ENCODE measurements at regions not wholly inside any gene's neighbourhood (a gene's known extent, or its start where the extent isn't known, plus 50 kb on each side); places are given as distances from the start of the nearest gene placed in this dataset.

DNA sequence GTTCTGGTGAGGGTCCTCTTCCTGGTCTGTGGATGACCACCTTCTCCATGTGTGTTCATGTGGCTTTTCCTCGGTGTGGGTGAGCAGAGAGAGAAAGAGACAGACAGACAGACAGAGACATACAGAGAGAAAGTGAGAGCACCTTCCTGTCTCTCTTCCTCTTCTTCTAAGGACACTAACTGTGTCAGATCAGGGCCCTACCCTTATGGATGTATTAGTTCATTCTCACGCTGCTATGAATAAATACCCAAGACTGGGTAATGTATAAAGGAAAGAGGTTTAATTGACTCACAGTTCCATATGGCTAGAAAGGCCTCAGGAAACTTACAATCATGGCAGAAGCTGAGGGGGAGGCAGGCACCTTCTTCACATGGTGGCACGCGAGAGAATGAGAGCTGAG is 131.5 kb upstream of the ZNF648 start:
- Mint-ChIP-seq H3K9me3 (peaks cover 0 to 8% (median 0%) of the 10 kb centered on the region in 11 donors), H3K4me1 (peaks cover 0 to 6% (median 0%) of the 10 kb centered on the region in 7 donors), H3K27me3 (peaks cover 0 to 16% (median 8%) of the 10 kb centered on the region in 5 donors), H3K4me3 (no peak overlapping the region), H3K27ac (peak overlapping the region in 1 of 9 donors; percentile 23), H3K36me3 (no peaks in the 10 kb centered on the region)
- Histone ChIP-seq H3K27me3 (ENCODE audit: control insufficient read depth in 2 of 2, insufficient read depth in 2 of 2, low read length in 2 of 2) (no peaks in the 10 kb centered on the region), H3K27ac (ENCODE audit: low read depth, low read length) (no peak overlapping the region), H3K36me3 (ENCODE audit: control insufficient read depth in 2 of 3, insufficient read depth in 3 of 3, low read length in 3 of 3) (no peaks in the 10 kb centered on the region), H3K4me1 (ENCODE audit: control insufficient read depth in 2 of 2, insufficient read depth in 2 of 2, low read length in 2 of 2) (no peaks in the 10 kb centered on the region), H3K4me3 (ENCODE audit: low read length) (no peak overlapping the region), H3K9me3 (ENCODE audit: control insufficient read depth in 2 of 3, low read length in 3 of 3) (no peaks in the 10 kb centered on the region)
- CTCF ChIA-PET = no interaction called here
- ATAC-seq = no peak
- no peak for DNase-seq
- POLR2A ChIA-PET = no interaction called here
- intact Hi-C loops (cut with micrococcal nuclease) = no loop called here

- peaks cover 0 to 8% (median 0%) of the 10 kb centered on the region in 11 donors for H3K9me3 Mint-ChIP-seq
- H3K4me1 Mint-ChIP-seq = peaks cover 0 to 6% (median 0%) of the 10 kb centered on the region in 7 donors
- DNase-seq (no peak), ATAC-seq (no peak)
- no peaks in the 10 kb centered on the region for H3K36me3 Mint-ChIP-seq
- H3K4me1 ChIP-seq (ENCODE audit: control insufficient read depth in 2 of 2, insufficient read depth in 2 of 2, low read length in 2 of 2) = no peaks in the 10 kb centered on the region
- peaks cover 0 to 16% (median under 1%) of the 10 kb centered on the region in 5 donors for H3K27me3 Mint-ChIP-seq
- POLR2A ChIA-PET = no interaction called here
- H3K4me3 Mint-ChIP-seq = no peak overlapping the region
- H3K27ac ChIP-seq (ENCODE audit: low read depth, low read length) = no peak overlapping the region
- H3K27me3 ChIP-seq (ENCODE audit: control insufficient read depth in 2 of 2, insufficient read depth in 2 of 2, low read length in 2 of 2) = no peaks in the 10 kb centered on the region
- CTCF ChIA-PET = no interaction called here
- no peak overlapping the region for H3K27ac Mint-ChIP-seq
- no peaks in the 10 kb centered on the region for H3K36me3 ChIP-seq (ENCODE audit: control insufficient read depth in 2 of 3, insufficient read depth in 3 of 3, low read length in 3 of 3)
- no peaks in the 10 kb centered on the region for H3K9me3 ChIP-seq (ENCODE audit: control insufficient read depth in 2 of 3, low read length in 3 of 3)
- intact Hi-C loops (cut with micrococcal nuclease) = no loop called here
- no peak overlapping the region for H3K4me3 ChIP-seq (ENCODE audit: low read length)
Measured at GRCh38 chr1:182192215-182192614, 130.7 kb upstream of the ZNF648 start.

DNA sequence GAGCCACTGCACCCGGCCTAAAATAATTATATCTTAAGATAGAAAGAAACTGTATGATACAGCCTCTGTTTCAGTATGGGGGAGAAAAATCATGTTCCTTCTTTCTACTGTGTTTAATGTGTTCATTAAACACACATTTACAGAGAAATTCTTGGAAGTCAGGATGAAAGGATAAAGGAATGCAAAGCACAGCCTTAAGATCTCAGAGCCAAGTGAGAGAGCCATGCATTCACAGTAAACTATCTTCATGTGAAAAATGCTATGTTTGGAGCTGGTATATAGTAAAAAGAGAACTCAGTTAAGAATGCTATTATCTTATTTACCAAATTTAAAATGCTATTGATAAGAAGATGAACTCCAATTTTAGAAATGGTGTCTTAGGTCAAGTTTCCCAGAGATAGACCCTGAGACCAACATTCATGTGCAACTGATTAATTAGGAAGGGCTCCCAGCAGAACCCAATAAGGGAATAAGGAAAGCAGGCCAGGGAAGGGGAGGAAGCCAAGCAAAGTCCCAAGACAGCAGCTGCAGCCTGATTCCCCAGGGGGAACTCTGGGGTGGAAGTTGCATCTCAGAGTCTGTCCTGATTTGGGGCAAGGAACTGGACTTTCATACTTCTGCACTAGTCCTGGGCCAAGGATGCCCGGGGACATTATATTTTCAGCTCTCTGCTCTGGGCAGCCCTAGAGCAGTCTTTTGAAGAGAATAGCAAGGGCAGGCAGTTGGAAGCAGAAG is 130.0 kb upstream of the ZNF648 start:
- no peak overlapping the region for H3K27ac Mint-ChIP-seq
- peaks cover 0 to 6% (median 0%) of the 10 kb centered on the region in 7 donors for H3K4me1 Mint-ChIP-seq
- peaks cover 0 to 16% (median 0%) of the 10 kb centered on the region in 5 donors for H3K27me3 Mint-ChIP-seq
- Histone ChIP-seq H3K9me3 (ENCODE audit: control insufficient read depth in 2 of 3, low read length in 3 of 3) (no peaks in the 10 kb centered on the region), H3K27ac (ENCODE audit: low read depth, low read length) (no peak overlapping the region), H3K4me3 (ENCODE audit: low read length) (no peak overlapping the region), H3K4me1 (ENCODE audit: control insufficient read depth in 2 of 2, insufficient read depth in 2 of 2, low read length in 2 of 2) (no peaks in the 10 kb centered on the region), H3K36me3 (ENCODE audit: control insufficient read depth in 2 of 3, insufficient read depth in 3 of 3, low read length in 3 of 3) (no peaks in the 10 kb centered on the region), H3K27me3 (ENCODE audit: control insufficient read depth in 2 of 2, insufficient read depth in 2 of 2, low read length in 2 of 2) (no peaks in the 10 kb centered on the region)
- no peaks in the 10 kb centered on the region for H3K36me3 Mint-ChIP-seq
- ATAC-seq (no peak), DNase-seq (no peak)
- no peak overlapping the region for H3K4me3 Mint-ChIP-seq
- ChIA-PET POLR2A (no interaction called here), CTCF (interaction anchor here (0.7 kb wide), 1 partner anchor 1631 kb away, joined by 5 read pairs; no protein-coding TSS in a partner anchor)
- H3K9me3 Mint-ChIP-seq = peaks cover 0 to 8% (median 0%) of the 10 kb centered on the region in 11 donors
- intact Hi-C loops (cut with micrococcal nuclease) = no loop called here

GRCh38 chr1:182189535-182190066 is 128.1 kb upstream of the ZNF648 start:
- H3K4me1 ChIP-seq (ENCODE audit: control insufficient read depth in 2 of 2, insufficient read depth in 2 of 2, low read length in 2 of 2) = no peaks in the 10 kb centered on the region
- peaks cover 0 to 8% (median 0%) of the 10 kb centered on the region in 11 donors for H3K9me3 Mint-ChIP-seq
- no peak overlapping the region for H3K27ac Mint-ChIP-seq
- H3K4me3 Mint-ChIP-seq = no peak overlapping the region
- CTCF ChIA-PET = no interaction called here
- no peaks in the 10 kb centered on the region for H3K9me3 ChIP-seq (ENCODE audit: control insufficient read depth in 2 of 3, low read length in 3 of 3)
- H3K27me3 ChIP-seq (ENCODE audit: control insufficient read depth in 2 of 2, insufficient read depth in 2 of 2, low read length in 2 of 2) = no peaks in the 10 kb centered on the region
- intact Hi-C loops (cut with micrococcal nuclease) = no loop called here
- H3K4me3 ChIP-seq (ENCODE audit: low read length) = no peak overlapping the region
- H3K36me3 Mint-ChIP-seq = no peaks in the 10 kb centered on the region
- no peak for ATAC-seq
- peaks cover 0 to 16% (median 0%) of the 10 kb centered on the region in 5 donors for H3K27me3 Mint-ChIP-seq
- no peak for DNase-seq
- H3K36me3 ChIP-seq (ENCODE audit: control insufficient read depth in 2 of 3, insufficient read depth in 3 of 3, low read length in 3 of 3) = no peaks in the 10 kb centered on the region
- H3K27ac ChIP-seq (ENCODE audit: low read depth, low read length) = no peak overlapping the region
- POLR2A ChIA-PET = no interaction called here
- peaks cover 0 to 6% (median 0%) of the 10 kb centered on the region in 7 donors for H3K4me1 Mint-ChIP-seq

DNA sequence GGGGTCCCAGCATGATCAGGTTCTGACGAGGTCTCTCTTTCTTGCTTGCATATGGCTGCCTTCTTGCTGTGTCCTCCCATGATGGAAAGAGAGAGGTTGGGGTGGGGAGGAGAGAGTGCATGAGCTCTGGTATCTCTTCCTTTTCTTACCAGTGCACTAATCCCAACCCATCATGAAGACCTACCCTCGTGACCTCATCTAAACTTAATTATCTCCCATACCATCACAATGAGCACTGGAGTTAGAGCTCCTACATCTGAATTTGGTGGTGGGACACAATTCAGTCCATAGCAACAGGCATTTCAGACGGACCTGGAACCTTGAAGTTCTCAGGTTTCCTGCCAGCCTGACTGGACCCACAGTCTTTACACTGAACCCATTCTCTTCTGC is 125.2 kb upstream of the ZNF648 start:
- intact Hi-C loops (cut with micrococcal nuclease) = no loop called here
- Histone ChIP-seq H3K27ac (ENCODE audit: low read depth, low read length) (no peak overlapping the region), H3K36me3 (ENCODE audit: control insufficient read depth in 2 of 3, insufficient read depth in 3 of 3, low read length in 3 of 3) (no peaks in the 10 kb centered on the region), H3K27me3 (ENCODE audit: control insufficient read depth in 2 of 2, insufficient read depth in 2 of 2, low read length in 2 of 2) (no peaks in the 10 kb centered on the region), H3K4me3 (ENCODE audit: low read length) (no peak overlapping the region), H3K9me3 (ENCODE audit: control insufficient read depth in 2 of 3, low read length in 3 of 3) (no peaks in the 10 kb centered on the region), H3K4me1 (ENCODE audit: control insufficient read depth in 2 of 2, insufficient read depth in 2 of 2, low read length in 2 of 2) (no peaks in the 10 kb centered on the region)
- H3K9me3 Mint-ChIP-seq = peaks cover 0 to 15% (median 0%) of the 10 kb centered on the region in 11 donors
- H3K4me1 Mint-ChIP-seq = peaks cover 0 to 3% (median 0%) of the 10 kb centered on the region in 7 donors
- CTCF ChIA-PET = no interaction called here
- H3K27me3 Mint-ChIP-seq = peaks cover 0 to 13% (median 4%) of the 10 kb centered on the region in 5 donors
- POLR2A ChIA-PET = no interaction called here
- H3K4me3 Mint-ChIP-seq = no peak overlapping the region
- no peak for ATAC-seq
- no peaks in the 10 kb centered on the region for H3K36me3 Mint-ChIP-seq
- no peak for DNase-seq
- H3K27ac Mint-ChIP-seq = no peak overlapping the region

- peaks cover 0 to 15% (median 0%) of the 10 kb centered on the region in 11 donors for H3K9me3 Mint-ChIP-seq
- POLR2A ChIA-PET = no interaction called here
- H3K27me3 ChIP-seq (ENCODE audit: control insufficient read depth in 2 of 2, insufficient read depth in 2 of 2, low read length in 2 of 2) = no peaks in the 10 kb centered on the region
- peaks cover 0 to 8% (median 5%) of the 10 kb centered on the region in 5 donors for H3K27me3 Mint-ChIP-seq
- no peak overlapping the region for H3K4me3 ChIP-seq (ENCODE audit: low read length)
- no peak overlapping the region for H3K27ac Mint-ChIP-seq
- intact Hi-C loops (cut with micrococcal nuclease) = no loop called here
- no peaks in the 10 kb centered on the region for H3K36me3 Mint-ChIP-seq
- no peaks in the 10 kb centered on the region for H3K4me1 ChIP-seq (ENCODE audit: control insufficient read depth in 2 of 2, insufficient read depth in 2 of 2, low read length in 2 of 2)
- H3K4me1 Mint-ChIP-seq = peaks cover 0 to 2% (median 0%) of the 10 kb centered on the region in 7 donors
- ATAC-seq (no peak), DNase-seq (no peak)
- H3K9me3 ChIP-seq (ENCODE audit: control insufficient read depth in 2 of 3, low read length in 3 of 3) = no peaks in the 10 kb centered on the region
- CTCF ChIA-PET = no interaction called here
- no peak overlapping the region for H3K27ac ChIP-seq (ENCODE audit: low read depth, low read length)
- no peak overlapping the region for H3K4me3 Mint-ChIP-seq
- H3K36me3 ChIP-seq (ENCODE audit: control insufficient read depth in 2 of 3, insufficient read depth in 3 of 3, low read length in 3 of 3) = no peaks in the 10 kb centered on the region
Measured at GRCh38 chr1:182185842-182186756, 124.6 kb upstream of the ZNF648 start.

Data from naive thymus-derived CD4-positive, alpha-beta T cell (primary cell).